Gastroesophageal sphincter (tissue), 3 donors: ENCODE measurements at regions not wholly inside any gene's neighbourhood (a gene's known extent, or its start where the extent isn't known, plus 50 kb on each side); places are given as distances from the start of the nearest gene placed in this dataset.
A peak's percentile ranks its signal among the peaks of the same experiment; 100 is the strongest.

ENCODE experiments used
- POLR2AphosphoS5 ChIP-seq: sonication (generic); formaldehyde crosslinking; IDR thresholded peaks from one replicate; pipeline ENCODE4 v1.6.1; 2017; ENCODE audit warnings: antibody characterized with exemption
- TF ChIP-seq, protein P1 (sequence below), 4 experiments: fragments of 200-600 bp in 2 of 4; fragments of 450-650 bp in 2 of 4; sonication (generic) in 1 of 4; IDR thresholded peaks; one replicate each; pipeline ENCODE4 v1.5.1; 2017 to 2019; ENCODE audit warnings: antibody characterized with exemption in 4 of 4, mild to moderate bottlenecking in 2 of 4, moderate library complexity in 2 of 4

DNA sequence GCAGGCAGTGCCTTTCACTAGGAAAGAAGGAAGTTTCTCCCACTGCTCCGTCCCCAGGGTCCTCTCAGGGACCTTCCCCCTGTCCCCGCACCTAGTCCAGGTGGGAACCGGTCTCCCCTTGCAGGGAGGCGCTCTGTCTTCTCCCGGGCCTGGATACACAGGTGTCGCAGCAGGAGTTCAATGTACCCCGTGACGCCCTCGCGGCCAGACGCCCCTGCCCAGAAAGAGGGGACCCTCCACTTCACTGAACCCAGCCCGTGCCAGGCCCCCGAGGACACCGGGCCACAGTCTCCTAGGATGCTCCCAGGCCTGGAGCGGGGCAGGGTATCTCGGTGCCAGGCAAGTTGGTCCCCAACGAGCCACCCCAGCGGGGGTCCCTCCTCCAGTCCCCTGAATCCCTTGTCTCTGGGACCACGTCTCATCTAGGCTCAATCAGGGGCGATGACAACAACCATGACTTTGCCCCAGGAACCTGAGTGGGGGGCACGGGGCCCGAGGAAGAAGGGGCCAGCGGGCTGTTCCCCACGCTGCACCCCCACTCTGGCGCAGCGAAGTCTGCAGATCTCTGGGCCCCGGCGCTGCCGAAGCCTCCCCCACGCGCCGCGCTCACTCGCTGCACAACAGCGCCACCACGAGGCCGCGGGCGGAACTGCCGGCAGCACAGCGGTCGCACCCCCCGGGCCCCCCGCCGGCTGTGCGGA lies 103.0 kb downstream of the EDN3 start:
- TF ChIP-seq, protein P1, sequence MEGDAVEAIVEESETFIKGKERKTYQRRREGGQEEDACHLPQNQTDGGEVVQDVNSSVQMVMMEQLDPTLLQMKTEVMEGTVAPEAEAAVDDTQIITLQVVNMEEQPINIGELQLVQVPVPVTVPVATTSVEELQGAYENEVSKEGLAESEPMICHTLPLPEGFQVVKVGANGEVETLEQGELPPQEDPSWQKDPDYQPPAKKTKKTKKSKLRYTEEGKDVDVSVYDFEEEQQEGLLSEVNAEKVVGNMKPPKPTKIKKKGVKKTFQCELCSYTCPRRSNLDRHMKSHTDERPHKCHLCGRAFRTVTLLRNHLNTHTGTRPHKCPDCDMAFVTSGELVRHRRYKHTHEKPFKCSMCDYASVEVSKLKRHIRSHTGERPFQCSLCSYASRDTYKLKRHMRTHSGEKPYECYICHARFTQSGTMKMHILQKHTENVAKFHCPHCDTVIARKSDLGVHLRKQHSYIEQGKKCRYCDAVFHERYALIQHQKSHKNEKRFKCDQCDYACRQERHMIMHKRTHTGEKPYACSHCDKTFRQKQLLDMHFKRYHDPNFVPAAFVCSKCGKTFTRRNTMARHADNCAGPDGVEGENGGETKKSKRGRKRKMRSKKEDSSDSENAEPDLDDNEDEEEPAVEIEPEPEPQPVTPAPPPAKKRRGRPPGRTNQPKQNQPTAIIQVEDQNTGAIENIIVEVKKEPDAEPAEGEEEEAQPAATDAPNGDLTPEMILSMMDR (IDR thresholded peaks at IDR 0.05): peak; percentile 62 to 93 (median 78)
- TF ChIP-seq POLR2AphosphoS5: no peak
